Upper lobe of left lung (tissue), 6 donors: ENCODE measurements at regions not wholly inside any gene's neighbourhood (a gene's known extent, or its start where the extent isn't known, plus 50 kb on each side); places are given as distances from the start of the nearest gene placed in this dataset.

Experiments used
- ATAC-seq, 2 donors: fragments of 200-7000 bp; cut with Tn5 transposase; one replicate each; pipeline ENCODE4 v1.9.1; 2022; ENCODE audit warnings: mild to moderate bottlenecking in 2 of 2, moderate library complexity in 2 of 2; ENCODE audit not compliant: low FRiP score in 2 of 2
- DNase-seq, 2 donors: peaks; one replicate each; pipeline ENCODE4 v3.0.0-alpha.2; 2019 to 2020
- H3K27ac ChIP-seq, 4 donors: fragments of 200-600 bp; sonication (generic); one replicate each; pipeline ENCODE4 v1.5.1; 2016 to 2019
- H3K27me3 ChIP-seq, 4 donors: fragments of 200-600 bp; sonication (generic); one replicate each; pipeline ENCODE4 v1.5.1; 2017 to 2019
- H3K36me3 ChIP-seq, 4 donors: fragments of 200-600 bp; sonication (generic); one replicate each; pipeline ENCODE4 v1.5.1; 2016 to 2019
- H3K4me1 ChIP-seq, 4 donors: fragments of 200-600 bp; sonication (generic); one replicate each; pipeline ENCODE4 v1.5.1; 2018 to 2019
- H3K4me3 ChIP-seq, 4 donors: fragments of 200-600 bp; sonication (generic); one replicate each; pipeline ENCODE4 v1.5.1; 2017 to 2019; ENCODE audit warnings: mild to moderate bottlenecking in 2 of 4, moderate library complexity in 1 of 4
- H3K9me3 ChIP-seq, 4 donors: fragments of 200-600 bp; sonication (generic); one replicate each; pipeline ENCODE4 v1.5.1; 2018 to 2019
- CTCF ChIP-seq, 6 experiments: fragments of 450-650 bp in 4 of 6; fragments of 200-600 bp in 2 of 6; sonication (generic) in 2 of 6; IDR thresholded peaks; one replicate each; pipeline ENCODE4 v1.5.1; 2016 to 2019; ENCODE audit warnings: antibody characterized with exemption in 6 of 6
- EP300 ChIP-seq, 4 donors: sonication (generic); formaldehyde crosslinking; IDR thresholded peaks; one replicate each; pipeline ENCODE4 v1.5.1; 2017; ENCODE audit warnings: antibody characterized with exemption in 4 of 4, control low read depth in 2 of 4
- POLR2A ChIP-seq, 4 donors: fragments of 450-650 bp; IDR thresholded peaks; one replicate each; pipeline ENCODE4 v1.5.1; 2016 to 2017; ENCODE audit warnings: antibody characterized with exemption in 4 of 4, mild to moderate bottlenecking in 2 of 4
- POLR2AphosphoS5 ChIP-seq, 2 donors: sonication (generic); formaldehyde crosslinking; IDR thresholded peaks; one replicate each; pipeline ENCODE4 v1.5.1; 2017; ENCODE audit warnings: antibody characterized with exemption in 2 of 2
- WGBS, 2 donors: methylation state at CpG; one replicate each; pipeline ENCODE4 v1.1.5; 2017 to 2018; 5-methylcytosine and 5-hydroxymethylcytosine counted together
- donor health status: DM: no; HTN: no; CAD: no; lungs with moderate emphysema.
- donor health status: DM: no; HTN: yes; CAD: no; lungs with severe emphysema.

GRCh38 chr10:65843203-65843602 is 1082.6 kb upstream of the LRRTM3 start:
- no peak for DNase-seq
- Histone ChIP-seq H3K27ac (no peak overlapping the region), H3K27me3 (no peaks in the 10 kb centered on the region), H3K9me3 (no peaks in the 10 kb centered on the region), H3K4me3 (no peak overlapping the region), H3K4me1 (no peaks in the 10 kb centered on the region), H3K36me3 (no peaks in the 10 kb centered on the region)
- TF ChIP-seq CTCF (IDR thresholded peaks at IDR 0.05): no peak
- no peak for TF ChIP-seq POLR2AphosphoS5 (IDR thresholded peaks at IDR 0.05)
- no peak for TF ChIP-seq EP300 (IDR thresholded peaks at IDR 0.05)
- no peak for TF ChIP-seq POLR2A (IDR thresholded peaks at IDR 0.05)
- no peak for ATAC-seq
- WGBS, 2 donors: 40 to 73% methylated on average over 3 of the region's 3 CpGs

- no peak overlapping the region for H3K4me3 ChIP-seq
- TF ChIP-seq CTCF (IDR thresholded peaks at IDR 0.05): no peak
- no peak for TF ChIP-seq EP300 (IDR thresholded peaks at IDR 0.05)
- TF ChIP-seq POLR2AphosphoS5 (IDR thresholded peaks at IDR 0.05): no peak
- no peak for TF ChIP-seq POLR2A (IDR thresholded peaks at IDR 0.05)
- H3K27ac ChIP-seq: no peak overlapping the region
- H3K36me3 ChIP-seq: no peaks in the 10 kb centered on the region
- DNase-seq (no peak), ATAC-seq (no peak)
- H3K9me3 ChIP-seq: no peaks in the 10 kb centered on the region
- no peaks in the 10 kb centered on the region for H3K4me1 ChIP-seq
- no peaks in the 10 kb centered on the region for H3K27me3 ChIP-seq
Measured at GRCh38 chr10:65845916-65846315, 1079.9 kb upstream of the LRRTM3 start.

- Histone ChIP-seq H3K36me3 (no peaks in the 10 kb centered on the region), H3K9me3 (no peaks in the 10 kb centered on the region), H3K4me1 (no peaks in the 10 kb centered on the region), H3K4me3 (no peak overlapping the region), H3K27me3 (no peaks in the 10 kb centered on the region), H3K27ac (no peak overlapping the region)
- TF ChIP-seq EP300 (IDR thresholded peaks at IDR 0.05) (no peak), CTCF (IDR thresholded peaks at IDR 0.05) (no peak), POLR2A (IDR thresholded peaks at IDR 0.05) (no peak), POLR2AphosphoS5 (IDR thresholded peaks at IDR 0.05) (no peak)
- DNase-seq (no peak), ATAC-seq (no peak)
- 24 to 39% methylated on average over 1 of the region's 1 CpG for WGBS, 2 donors
Measured at GRCh38 chr10:65846541-65846940, 1079.3 kb upstream of the LRRTM3 start.

GRCh38 chr10:65846949-65847348 is 1078.9 kb upstream of the LRRTM3 start:
- no peak overlapping the region for H3K27ac ChIP-seq
- TF ChIP-seq POLR2AphosphoS5 (IDR thresholded peaks at IDR 0.05) (no peak), CTCF (IDR thresholded peaks at IDR 0.05) (no peak), POLR2A (IDR thresholded peaks at IDR 0.05) (no peak), EP300 (IDR thresholded peaks at IDR 0.05) (no peak)
- no peaks in the 10 kb centered on the region for H3K36me3 ChIP-seq
- no peaks in the 10 kb centered on the region for H3K9me3 ChIP-seq
- H3K4me3 ChIP-seq: no peak overlapping the region
- H3K4me1 ChIP-seq: no peaks in the 10 kb centered on the region
- H3K27me3 ChIP-seq: no peaks in the 10 kb centered on the region
- DNase-seq: no peak
- 34 to 66% methylated on average over 4 of the region's 4 CpGs for WGBS, 2 donors
- ATAC-seq: no peak

GRCh38 chr10:65847436-65848230 is 1078.2 kb upstream of the LRRTM3 start:
- no peak overlapping the region for H3K27ac ChIP-seq
- DNase-seq: no peak
- TF ChIP-seq POLR2A (IDR thresholded peaks at IDR 0.05) (no peak), EP300 (IDR thresholded peaks at IDR 0.05) (no peak), POLR2AphosphoS5 (IDR thresholded peaks at IDR 0.05) (no peak), CTCF (IDR thresholded peaks at IDR 0.05) (no peak)

More at GRCh38 chr10:65847436-65848230, 1078.2 kb upstream of the LRRTM3 start:
- 58 to 76% methylated on average over 3 of the region's 3 CpGs for WGBS, 2 donors
- Histone ChIP-seq H3K27me3 (no peaks in the 10 kb centered on the region), H3K4me3 (no peak overlapping the region), H3K9me3 (no peaks in the 10 kb centered on the region), H3K4me1 (no peaks in the 10 kb centered on the region), H3K36me3 (no peaks in the 10 kb centered on the region)
- ATAC-seq: no peak
